Kidney (tissue), 13 donors: ENCODE measurements at regions not wholly inside any gene's neighbourhood (a gene's known extent, or its start where the extent isn't known, plus 50 kb on each side); places are given as distances from the start of the nearest gene placed in this dataset.

Source experiments
- DNase-seq, 5 donors: peaks; one replicate each; pipeline ENCODE4 v3.0.0-alpha.2; 2013 to 2020
- FAIRE-seq: peaks from 2 replicates; lab custom pipeline; 2012; peaks lifted over from hg19 to GRCh38; lab: Jason Lieb, UNC
- H3K27ac ChIP-seq, 2 donors: one replicate each; pipeline ENCODE4 v1.7.0; 2013; ENCODE audit warnings: low read depth in 2 of 2, low read length in 2 of 2, inconsistent platforms in 1 of 2
- H3K27me3 ChIP-seq: one replicate; pipeline ENCODE4 v1.7.1; 2013; ENCODE audit warnings: low read length, inconsistent platforms; ENCODE audit not compliant: control insufficient read depth, insufficient read depth
- H3K36me3 ChIP-seq, 3 donors: one replicate each; pipeline versions ENCODE4 v1.7.0 to v1.7.1; 2013; ENCODE audit warnings: low read length in 3 of 3, control low read depth in 1 of 3, inconsistent platforms in 1 of 3; ENCODE audit not compliant: insufficient read depth in 3 of 3, control insufficient read depth in 2 of 3
- H3K4me1 ChIP-seq, 3 donors: one replicate each; pipeline versions ENCODE4 v1.7.0 to v1.7.1; 2013; ENCODE audit warnings: low read length in 3 of 3, inconsistent platforms in 1 of 3, low read depth in 1 of 3; ENCODE audit not compliant: control insufficient read depth in 2 of 3, insufficient read depth in 2 of 3
- H3K4me3 ChIP-seq, 3 donors: one replicate each; pipeline versions ENCODE4 v1.7.0 to v1.8.1; 2013; ENCODE audit warnings: low read length in 3 of 3, control low read depth in 1 of 3, inconsistent platforms in 1 of 3
- H3K9ac ChIP-seq, 3 donors: one replicate each; pipeline versions ENCODE4 v1.7.0 to v1.7.1; 2013; ENCODE audit warnings: low read length in 3 of 3, control low read depth in 1 of 3, inconsistent platforms in 1 of 3
- H3K9me3 ChIP-seq, 3 donors: one replicate each; pipeline versions ENCODE4 v1.7.0 to v1.7.1; 2013; ENCODE audit warnings: low read length in 3 of 3, control low read depth in 1 of 3, inconsistent platforms in 1 of 3; ENCODE audit not compliant: control insufficient read depth in 2 of 3, insufficient read depth in 1 of 3
- intact Hi-C: fragments of 100-400 bp; cut with DNase I; formaldehyde crosslinking; loops from one replicate; pipeline ENCODE4 v1.11.1; 2022
- TF ChIP-seq, protein P1 (sequence below): IDR thresholded peaks from 3 replicates; pipeline ENCODE4 v1.5.1; 2012; ENCODE audit warnings: mild to moderate bottlenecking, moderate library complexity, borderline replicate concordance; ENCODE audit not compliant: insufficient read depth; ENCODE audit errors: extremely low read depth
- donor health status: control.
- donor health status: control.
- donor health status: control.
- donor health status: control.
- donor health status: control.
- donor health status: DM: yes; HTN: yes; CAD: no.
- donor health status: Normal renal cell carcinoma (clear cell type).

DNA sequence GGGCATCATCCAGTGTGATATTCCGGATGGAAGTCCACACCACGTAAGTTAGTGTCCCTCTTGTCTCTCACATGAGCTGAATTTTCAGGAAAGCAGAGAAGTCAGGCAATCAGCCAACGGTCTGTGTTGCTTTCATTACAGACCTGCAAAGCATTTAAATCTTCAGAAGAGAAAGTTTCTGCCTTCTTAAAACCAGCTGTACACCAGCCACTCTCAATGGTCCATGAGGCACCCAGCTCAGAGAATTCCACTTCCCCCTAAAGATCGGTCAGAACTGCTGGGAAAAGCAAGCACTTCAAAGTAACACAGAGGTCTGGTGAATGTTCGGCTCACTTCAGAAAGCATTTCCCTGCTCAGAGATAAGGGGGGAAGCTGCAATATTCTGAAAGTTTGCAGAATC, 903.7 kb downstream of the EPHA3 start:
- Histone ChIP-seq H3K36me3 (no peaks in the 10 kb centered on the region), H3K9me3 (no peaks in the 10 kb centered on the region), H3K4me3 (no peak overlapping the region), H3K27me3 (no peaks in the 10 kb centered on the region), H3K27ac (no peak overlapping the region), H3K4me1 (no peaks in the 10 kb centered on the region), H3K9ac (no peak overlapping the region)
- intact Hi-C loops, result no loop called here
- FAIRE-seq (no peak), DNase-seq (no peak)
- TF ChIP-seq, protein P1, sequence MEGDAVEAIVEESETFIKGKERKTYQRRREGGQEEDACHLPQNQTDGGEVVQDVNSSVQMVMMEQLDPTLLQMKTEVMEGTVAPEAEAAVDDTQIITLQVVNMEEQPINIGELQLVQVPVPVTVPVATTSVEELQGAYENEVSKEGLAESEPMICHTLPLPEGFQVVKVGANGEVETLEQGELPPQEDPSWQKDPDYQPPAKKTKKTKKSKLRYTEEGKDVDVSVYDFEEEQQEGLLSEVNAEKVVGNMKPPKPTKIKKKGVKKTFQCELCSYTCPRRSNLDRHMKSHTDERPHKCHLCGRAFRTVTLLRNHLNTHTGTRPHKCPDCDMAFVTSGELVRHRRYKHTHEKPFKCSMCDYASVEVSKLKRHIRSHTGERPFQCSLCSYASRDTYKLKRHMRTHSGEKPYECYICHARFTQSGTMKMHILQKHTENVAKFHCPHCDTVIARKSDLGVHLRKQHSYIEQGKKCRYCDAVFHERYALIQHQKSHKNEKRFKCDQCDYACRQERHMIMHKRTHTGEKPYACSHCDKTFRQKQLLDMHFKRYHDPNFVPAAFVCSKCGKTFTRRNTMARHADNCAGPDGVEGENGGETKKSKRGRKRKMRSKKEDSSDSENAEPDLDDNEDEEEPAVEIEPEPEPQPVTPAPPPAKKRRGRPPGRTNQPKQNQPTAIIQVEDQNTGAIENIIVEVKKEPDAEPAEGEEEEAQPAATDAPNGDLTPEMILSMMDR, result no peak

DNA sequence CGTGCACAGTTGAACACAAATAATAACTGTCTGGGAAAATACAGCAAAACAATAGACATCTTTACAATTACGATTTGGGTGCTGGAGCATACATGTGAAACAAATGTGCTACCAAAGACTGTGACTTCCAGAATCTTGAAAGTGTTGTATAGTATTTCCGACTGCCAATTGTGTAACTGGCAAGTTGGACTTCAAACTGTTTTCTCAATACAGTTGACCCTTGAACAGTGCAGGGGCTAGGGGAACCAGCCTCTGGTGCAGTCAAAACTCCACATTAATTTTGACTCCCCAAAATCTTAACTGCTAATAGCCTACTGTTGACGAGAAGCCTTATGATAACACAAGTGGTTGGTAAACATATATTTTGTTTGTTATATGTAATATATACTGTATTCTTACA, 904.2 kb downstream of the EPHA3 start:
- H3K27me3 ChIP-seq, result no peaks in the 10 kb centered on the region
- intact Hi-C loops, result no loop called here
- no peaks in the 10 kb centered on the region for H3K9me3 ChIP-seq
- H3K4me1 ChIP-seq, result no peaks in the 10 kb centered on the region
- H3K36me3 ChIP-seq, result no peaks in the 10 kb centered on the region
- no peak overlapping the region for H3K9ac ChIP-seq
- H3K27ac ChIP-seq, result no peak overlapping the region
- no peak overlapping the region for H3K4me3 ChIP-seq
- DNase-seq (no peak), FAIRE-seq (no peak)
- TF ChIP-seq, protein P1, result no peak

- TF ChIP-seq, protein P1, result no peak
- Histone ChIP-seq H3K9ac (no peak overlapping the region), H3K4me1 (no peaks in the 10 kb centered on the region), H3K27ac (no peak overlapping the region), H3K9me3 (no peaks in the 10 kb centered on the region), H3K4me3 (no peak overlapping the region), H3K27me3 (no peaks in the 10 kb centered on the region), H3K36me3 (no peaks in the 10 kb centered on the region)
- DNase-seq, result no peak
- FAIRE-seq, result no peak
- intact Hi-C loops, result no loop called here
These were observed 904.6 kb downstream of the EPHA3 start for GRCh38 chr3:90011996-90012395.

- TF ChIP-seq, protein P1, result no peak
- Histone ChIP-seq H3K9ac (no peak overlapping the region), H3K4me3 (no peak overlapping the region), H3K27ac (no peak overlapping the region), H3K9me3 (no peaks in the 10 kb centered on the region), H3K36me3 (no peaks in the 10 kb centered on the region), H3K4me1 (no peaks in the 10 kb centered on the region), H3K27me3 (no peaks in the 10 kb centered on the region)
- intact Hi-C loops, result no loop called here
- peak in 1 of 5 donors; percentile 13 for DNase-seq
- no peak for FAIRE-seq
These were observed 908.4 kb downstream of the EPHA3 start for GRCh38 chr3:90015688-90016356.
